GM12864 (cell line): ENCODE measurements at regions not wholly inside any gene's neighbourhood (a gene's known extent, or its start where the extent isn't known, plus 50 kb on each side); places are given as distances from the start of the nearest gene placed in this dataset.

ENCODE experiments used
- DNase-seq: peaks from one replicate; pipeline ENCODE4 v3.0.0-alpha.2; 2011; ENCODE audit warnings: low read depth
- H3K4me3 ChIP-seq: 2 replicates; pipeline ENCODE4 v1.5.1; 2011; ENCODE audit warnings: mild to moderate bottlenecking, low read depth, low read length, control low read depth
- CTCF ChIP-seq: IDR thresholded peaks from 2 replicates; pipeline ENCODE4 v1.5.1; 2011; ENCODE audit warnings: low read depth, mild to moderate bottlenecking, moderate library complexity, low read length, control low read depth, inconsistent platforms; ENCODE audit errors: missing control alignments

GRCh38 chr9:13446938-13447842, 167.7 kb upstream of the MPDZ start:
- no peak for TF ChIP-seq CTCF
- H3K4me3 ChIP-seq = no peak overlapping the region
- no peak for DNase-seq

- TF ChIP-seq CTCF = no peak
- no peak for DNase-seq
- no peak overlapping the region for H3K4me3 ChIP-seq
Measured at GRCh38 chr9:13446286-13446937, 166.9 kb upstream of the MPDZ start.

- H3K4me3 ChIP-seq = no peak overlapping the region
- DNase-seq = no peak
- TF ChIP-seq CTCF = no peak
Measured at GRCh38 chr9:13445103-13445500, 165.6 kb upstream of the MPDZ start.

- no peak for DNase-seq
- no peak for TF ChIP-seq CTCF
- H3K4me3 ChIP-seq = no peak overlapping the region
Measured at GRCh38 chr9:13444245-13445102, 165.0 kb upstream of the MPDZ start.

- DNase-seq = no peak
- no peak overlapping the region for H3K4me3 ChIP-seq
Measured at GRCh38 chr9:13443346-13444244, 164.1 kb upstream of the MPDZ start.

More at GRCh38 chr9:13443346-13444244, 164.1 kb upstream of the MPDZ start:
- TF ChIP-seq CTCF = no peak
